ENCODE measurements at regions not wholly inside any gene's neighbourhood (a gene's known extent, or its start where the extent isn't known, plus 50 kb on each side); places are given as distances from the start of the nearest gene placed in this dataset.

DNA sequence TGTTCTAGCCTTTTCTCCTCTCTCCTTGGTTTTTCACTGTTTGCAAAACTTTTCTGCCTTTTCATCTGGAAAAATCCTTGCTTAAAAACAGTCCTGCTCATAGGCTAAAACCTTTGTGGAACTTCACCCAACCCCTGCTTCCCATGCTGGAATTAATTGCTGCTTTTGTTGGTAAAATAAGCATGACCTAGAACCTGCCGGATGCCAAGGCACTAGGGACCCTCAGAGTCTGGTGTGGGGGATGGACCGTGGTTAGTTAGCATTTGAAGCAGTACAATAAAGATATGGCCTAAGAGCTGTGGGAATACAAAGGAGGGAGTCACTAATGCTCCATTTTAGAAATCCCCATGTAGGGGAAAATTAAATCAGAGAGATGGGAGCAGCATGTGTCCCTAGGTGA lies 326.3 kb downstream of the KCNRG start:
- Mint-ChIP-seq H3K36me3 (no peaks in the 10 kb centered on the region), H3K27me3 (no peaks in the 10 kb centered on the region), H3K4me3 (no peak overlapping the region), H3K9me3 (peaks cover 10% of the 10 kb centered on the region), H3K27ac (no peak overlapping the region), H3K4me1 (ENCODE audit: low read depth) (peaks cover 5% of the 10 kb centered on the region)
- CTCF ChIA-PET: no interaction called here
- POLR2A ChIA-PET: no interaction called here
- no peak for DNase-seq
- intact Hi-C loops (cut with micrococcal nuclease): no loop called here

DNA sequence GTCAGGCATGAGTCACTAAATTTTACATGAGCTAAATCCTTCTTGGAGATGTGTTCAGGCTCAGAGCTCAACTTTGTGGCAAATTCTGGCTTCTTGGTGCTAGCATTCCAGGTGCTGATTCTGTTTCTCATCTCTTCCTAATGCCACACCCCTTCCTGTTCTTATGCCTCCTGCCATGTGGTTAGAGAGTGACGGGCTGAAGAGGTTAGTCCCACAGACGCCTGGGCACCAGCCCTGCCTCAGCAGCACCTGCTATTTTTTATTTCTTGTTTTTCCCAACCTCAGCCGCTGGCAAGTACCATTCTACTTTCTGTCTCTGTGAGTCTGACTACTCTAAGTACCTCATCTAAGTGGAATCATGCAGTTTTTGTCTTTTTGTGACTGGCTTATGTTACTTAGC lies 329.5 kb downstream of the KCNRG start:
- Mint-ChIP-seq H3K27me3 (peaks cover 6% of the 10 kb centered on the region), H3K4me3 (no peak overlapping the region), H3K9me3 (peaks cover 10% of the 10 kb centered on the region), H3K27ac (no peak overlapping the region), H3K4me1 (ENCODE audit: low read depth) (peaks cover 5% of the 10 kb centered on the region), H3K36me3 (no peaks in the 10 kb centered on the region)
- ChIA-PET CTCF (no interaction called here), POLR2A (no interaction called here)
- no peak for DNase-seq
- intact Hi-C loops (cut with micrococcal nuclease): no loop called here

DNA sequence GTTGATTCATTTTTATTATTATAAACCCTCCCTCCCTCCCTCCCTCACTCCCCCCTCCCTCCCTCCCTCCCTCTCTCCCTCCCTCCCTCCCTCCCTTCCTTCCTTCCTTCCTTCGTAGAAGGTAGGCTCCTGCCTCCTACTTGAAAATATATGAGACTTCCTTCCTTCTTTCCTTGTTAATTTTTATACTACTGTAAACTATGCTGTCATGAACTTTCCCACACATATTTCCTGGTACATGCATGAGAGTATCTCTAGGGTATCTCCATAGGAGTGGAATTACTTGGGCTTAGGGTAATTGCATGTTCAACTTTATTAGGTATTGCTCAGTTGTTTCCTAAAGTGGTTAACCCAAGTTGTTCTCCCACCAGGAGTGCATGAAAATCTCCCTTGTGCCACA lies 330.6 kb downstream of the KCNRG start:
- ChIA-PET POLR2A (interaction anchor here (0.5 kb wide), 1 partner anchor 289 kb away, joined by 3 read pairs; no protein-coding TSS in a partner anchor), CTCF (interaction anchor here (1.1 kb wide), 1 partner anchor 349 kb away, joined by 3 read pairs; the partner anchor contains the start of gene TRIM13)
- peaks cover 6% of the 10 kb centered on the region for H3K27me3 Mint-ChIP-seq
- H3K27ac Mint-ChIP-seq: no peak overlapping the region
- no peak for DNase-seq
- peaks cover 5% of the 10 kb centered on the region for H3K4me1 Mint-ChIP-seq (ENCODE audit: low read depth)
- intact Hi-C loops (cut with micrococcal nuclease): no loop called here
- no peak overlapping the region for H3K4me3 Mint-ChIP-seq
- H3K9me3 Mint-ChIP-seq: peaks cover 10% of the 10 kb centered on the region
- H3K36me3 Mint-ChIP-seq: no peaks in the 10 kb centered on the region

DNA sequence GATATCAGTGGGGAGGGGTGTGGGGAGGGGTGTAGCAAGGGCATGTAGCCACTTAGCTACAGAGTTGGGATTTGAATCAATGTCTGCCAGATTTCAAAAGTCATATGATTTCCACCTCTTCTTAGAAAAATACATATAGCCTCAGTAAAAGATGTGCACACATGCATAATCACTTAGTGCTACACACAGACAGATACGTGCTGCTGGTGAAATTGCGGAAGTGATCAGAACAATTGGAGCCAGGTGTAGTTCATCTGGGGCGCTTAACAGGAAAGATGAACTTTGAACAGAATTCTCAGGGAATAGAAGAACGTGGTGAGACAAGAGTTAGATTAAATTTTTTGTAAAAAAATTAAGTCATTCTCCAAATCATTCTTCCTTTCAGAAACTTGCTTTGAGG lies 333.1 kb downstream of the KCNRG start:
- intact Hi-C loops (cut with micrococcal nuclease): no loop called here
- H3K4me3 Mint-ChIP-seq: no peak overlapping the region
- no peaks in the 10 kb centered on the region for H3K9me3 Mint-ChIP-seq
- no peaks in the 10 kb centered on the region for H3K36me3 Mint-ChIP-seq
- ChIA-PET POLR2A (no interaction called here), CTCF (no interaction called here)
- H3K27ac Mint-ChIP-seq: no peak overlapping the region
- H3K4me1 Mint-ChIP-seq (ENCODE audit: low read depth): peaks cover 8% of the 10 kb centered on the region
- no peak for DNase-seq
- H3K27me3 Mint-ChIP-seq: peaks cover 12% of the 10 kb centered on the region

DNA sequence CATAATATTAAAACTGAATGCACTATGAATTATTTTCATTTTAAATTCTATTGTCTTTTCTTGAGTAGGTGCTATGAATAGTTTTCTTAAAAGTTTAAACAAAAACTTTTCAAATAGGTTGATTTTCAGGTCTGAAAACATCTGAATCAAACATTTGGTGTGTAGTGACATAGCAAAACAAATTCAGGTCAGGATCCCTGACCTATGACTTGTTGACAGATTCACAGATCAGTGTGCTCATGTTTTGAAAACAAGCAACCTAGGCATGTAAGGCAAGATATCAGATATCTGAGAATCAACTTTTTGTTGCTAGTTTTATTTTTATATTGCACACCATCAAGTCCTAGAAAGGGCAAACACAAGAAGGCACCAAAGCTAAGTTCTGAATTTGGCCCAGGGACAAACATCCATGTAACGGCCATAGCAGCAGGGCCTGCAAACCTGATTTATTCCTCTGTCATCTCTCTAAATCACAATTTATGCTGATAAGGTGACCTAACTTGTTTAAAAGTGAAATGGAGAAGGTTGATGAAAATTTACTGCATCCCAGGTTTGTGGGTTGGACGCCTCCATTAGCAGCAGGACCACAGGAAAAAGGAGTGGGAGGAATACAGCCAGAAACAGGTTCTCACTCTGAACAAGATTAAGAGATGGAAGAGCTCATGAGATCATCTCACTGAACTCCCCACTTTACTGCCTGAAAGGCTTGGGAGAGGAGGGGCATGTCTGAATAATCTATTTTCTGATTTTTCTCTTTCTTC lies 337.7 kb downstream of the KCNRG start:
- no peak for DNase-seq
- Mint-ChIP-seq H3K4me3 (no peak overlapping the region), H3K27ac (no peak overlapping the region), H3K27me3 (peaks cover 6% of the 10 kb centered on the region), H3K9me3 (no peaks in the 10 kb centered on the region), H3K36me3 (no peaks in the 10 kb centered on the region), H3K4me1 (ENCODE audit: low read depth) (peaks cover 24% of the 10 kb centered on the region)
- ChIA-PET POLR2A (interaction anchor here (1.1 kb wide), 1 partner anchor 131 kb away, joined by 4 read pairs; no protein-coding TSS in a partner anchor), CTCF (no interaction called here)
- intact Hi-C loops (cut with micrococcal nuclease): no loop called here

DNA sequence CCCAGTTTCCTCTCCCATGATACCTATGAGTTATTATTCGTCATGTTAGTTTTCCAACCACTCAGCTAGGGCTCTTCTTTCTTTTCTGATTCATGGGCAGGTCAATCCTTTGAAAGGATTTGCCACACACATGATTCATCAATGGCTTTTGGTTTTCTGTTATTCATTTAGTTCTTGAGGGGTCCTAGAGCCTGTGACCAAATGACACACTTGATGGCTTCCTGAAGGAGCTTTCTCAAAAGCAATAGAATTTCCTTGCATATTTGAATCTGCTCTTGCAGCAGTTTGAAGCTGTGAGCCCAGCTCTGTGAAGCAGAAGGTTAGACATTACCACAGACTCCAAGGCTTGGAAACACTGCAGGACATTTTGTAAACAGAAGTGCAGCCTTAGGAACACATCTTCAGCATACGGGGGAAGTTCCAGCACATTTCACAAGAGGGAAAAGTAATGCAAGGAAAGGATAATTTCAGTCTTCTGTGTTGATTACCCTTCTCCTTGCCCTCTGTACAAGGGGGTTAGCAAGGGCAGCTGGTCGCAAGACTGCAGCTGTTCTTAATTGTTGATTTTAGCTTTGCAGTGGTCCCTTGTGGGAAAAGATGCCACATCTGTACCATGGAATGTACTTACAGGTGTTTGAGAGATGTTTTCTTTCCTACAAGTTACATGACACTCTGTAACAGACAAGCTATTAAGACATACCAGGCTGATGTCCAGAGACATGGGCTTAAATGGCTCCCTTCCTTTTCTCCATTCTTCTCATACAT lies 338.6 kb downstream of the KCNRG start:
- H3K27me3 Mint-ChIP-seq: peaks cover 6% of the 10 kb centered on the region
- H3K4me1 Mint-ChIP-seq (ENCODE audit: low read depth): peaks cover 31% of the 10 kb centered on the region
- H3K9me3 Mint-ChIP-seq: no peaks in the 10 kb centered on the region
- H3K4me3 Mint-ChIP-seq: no peak overlapping the region
- H3K36me3 Mint-ChIP-seq: no peaks in the 10 kb centered on the region
- H3K27ac Mint-ChIP-seq: no peak overlapping the region
- intact Hi-C loops (cut with micrococcal nuclease): no loop called here
- POLR2A ChIA-PET: interaction anchor here (0.7 to 1.1 kb wide), 2 partner anchors 129 to 132 kb away, joined by 3 to 4 read pairs; no protein-coding TSS in a partner anchor
- DNase-seq: no peak
- CTCF ChIA-PET: interaction anchor here (0.6 kb wide), 2 partner anchors 19 to 139 kb away, joined by 3 read pairs; no protein-coding TSS in a partner anchor

DNA sequence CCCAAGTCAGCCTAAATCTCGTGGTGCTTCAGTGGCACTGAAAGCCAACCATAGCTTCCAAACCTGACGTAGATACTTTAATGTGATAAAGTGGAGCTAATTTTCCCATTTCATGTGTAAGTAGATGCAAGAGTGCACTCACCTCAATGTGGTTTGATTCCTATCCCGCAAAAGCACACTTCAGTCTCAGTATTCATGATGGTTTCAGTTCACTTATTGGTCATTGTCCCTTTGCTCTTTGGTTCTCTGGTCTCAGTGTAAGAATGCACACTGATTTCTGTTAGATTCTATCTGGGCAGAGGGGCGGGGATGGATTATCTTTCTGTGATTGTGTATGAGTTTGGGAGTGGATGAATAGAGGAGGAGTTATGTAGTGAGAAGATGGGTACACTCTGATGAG lies 340.6 kb downstream of the KCNRG start:
- H3K27me3 Mint-ChIP-seq: peaks cover 6% of the 10 kb centered on the region
- H3K4me3 Mint-ChIP-seq: no peak overlapping the region
- DNase-seq: peak; percentile 26
- H3K36me3 Mint-ChIP-seq: no peaks in the 10 kb centered on the region
- H3K9me3 Mint-ChIP-seq: no peaks in the 10 kb centered on the region
- no peak overlapping the region for H3K27ac Mint-ChIP-seq
- intact Hi-C loops (cut with micrococcal nuclease): loop anchor here (1.0 kb wide), 1 partner anchor 10 kb away; no protein-coding TSS in a partner anchor
- POLR2A ChIA-PET: interaction anchor here (0.7 to 2.0 kb wide), 3 partner anchors 10 to 189 kb away, joined by 3 to 14 read pairs (median 5); no protein-coding TSS in a partner anchor
- CTCF ChIA-PET: interaction anchor here (1.2 kb wide), 2 partner anchors 11 to 98 kb away, joined by 3 read pairs; no protein-coding TSS in a partner anchor
- peaks cover 47% of the 10 kb centered on the region for H3K4me1 Mint-ChIP-seq (ENCODE audit: low read depth)

DNA sequence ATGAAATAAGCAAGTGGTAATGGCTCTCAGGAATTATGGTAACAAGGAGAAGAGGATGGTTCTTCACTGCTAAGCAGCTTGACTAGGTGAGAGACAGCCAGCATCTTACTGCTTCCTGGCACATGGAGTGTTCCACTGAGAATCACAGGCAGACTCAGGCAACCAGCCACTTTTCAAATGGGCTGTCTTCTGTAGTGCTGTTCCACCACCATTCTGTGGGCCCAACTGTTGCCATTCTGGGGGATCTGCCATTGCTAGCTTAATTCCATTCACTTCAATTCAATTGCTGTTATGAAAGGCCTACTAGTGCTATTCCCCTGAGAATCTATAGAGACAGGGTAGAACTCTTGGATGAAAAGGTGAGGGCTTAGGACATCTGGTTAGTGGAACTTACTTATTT lies 341.9 kb downstream of the KCNRG start:
- CTCF ChIA-PET: interaction anchor here (0.7 kb wide), 1 partner anchor 44 kb away, joined by 5 read pairs; no protein-coding TSS in a partner anchor

DNA sequence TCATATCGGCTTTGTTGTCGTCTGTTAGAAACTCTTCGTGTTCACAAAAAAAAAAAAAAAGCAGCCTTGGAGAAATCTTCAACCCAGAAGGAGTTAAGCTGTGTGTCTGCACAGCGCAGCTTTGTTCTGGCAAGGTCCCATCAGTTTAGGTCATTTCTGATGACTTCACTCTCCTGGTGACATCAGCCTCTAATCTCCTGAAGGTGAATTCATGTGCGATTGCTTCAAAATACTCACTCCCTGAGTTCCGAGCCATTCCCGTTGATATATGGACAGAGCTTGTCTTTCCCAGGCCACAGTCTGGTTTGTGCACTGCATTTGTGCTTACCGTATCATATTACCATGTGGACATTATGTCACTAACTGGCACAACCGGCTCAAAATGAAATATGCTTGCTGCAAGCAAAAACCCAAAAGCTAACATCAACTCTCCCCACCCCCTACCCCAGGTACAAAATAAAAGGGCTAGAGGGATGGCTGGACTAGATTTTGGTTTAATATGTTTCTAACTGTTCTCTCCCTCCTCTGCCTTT lies 342.4 kb downstream of the KCNRG start:
- Mint-ChIP-seq H3K9me3 (no peaks in the 10 kb centered on the region), H3K4me3 (no peak overlapping the region), H3K27me3 (peaks cover 2% of the 10 kb centered on the region), H3K27ac (no peak overlapping the region), H3K36me3 (no peaks in the 10 kb centered on the region), H3K4me1 (ENCODE audit: low read depth) (peaks cover 63% of the 10 kb centered on the region)
- no peak for DNase-seq
- CTCF ChIA-PET: interaction anchor here (0.7 kb wide), 1 partner anchor 45 kb away, joined by 5 read pairs; no protein-coding TSS in a partner anchor
- intact Hi-C loops (cut with micrococcal nuclease): no loop called here
- POLR2A ChIA-PET: no interaction called here

More for the DNA sequence above, 341.9 kb downstream of the KCNRG start:
- intact Hi-C loops (cut with micrococcal nuclease): no loop called here
- POLR2A ChIA-PET: no interaction called here
- Mint-ChIP-seq H3K27me3 (peaks cover 2% of the 10 kb centered on the region), H3K4me3 (no peak overlapping the region), H3K27ac (no peak overlapping the region), H3K4me1 (ENCODE audit: low read depth) (peaks cover 59% of the 10 kb centered on the region), H3K36me3 (no peaks in the 10 kb centered on the region), H3K9me3 (no peaks in the 10 kb centered on the region)
- no peak for DNase-seq

DNA sequence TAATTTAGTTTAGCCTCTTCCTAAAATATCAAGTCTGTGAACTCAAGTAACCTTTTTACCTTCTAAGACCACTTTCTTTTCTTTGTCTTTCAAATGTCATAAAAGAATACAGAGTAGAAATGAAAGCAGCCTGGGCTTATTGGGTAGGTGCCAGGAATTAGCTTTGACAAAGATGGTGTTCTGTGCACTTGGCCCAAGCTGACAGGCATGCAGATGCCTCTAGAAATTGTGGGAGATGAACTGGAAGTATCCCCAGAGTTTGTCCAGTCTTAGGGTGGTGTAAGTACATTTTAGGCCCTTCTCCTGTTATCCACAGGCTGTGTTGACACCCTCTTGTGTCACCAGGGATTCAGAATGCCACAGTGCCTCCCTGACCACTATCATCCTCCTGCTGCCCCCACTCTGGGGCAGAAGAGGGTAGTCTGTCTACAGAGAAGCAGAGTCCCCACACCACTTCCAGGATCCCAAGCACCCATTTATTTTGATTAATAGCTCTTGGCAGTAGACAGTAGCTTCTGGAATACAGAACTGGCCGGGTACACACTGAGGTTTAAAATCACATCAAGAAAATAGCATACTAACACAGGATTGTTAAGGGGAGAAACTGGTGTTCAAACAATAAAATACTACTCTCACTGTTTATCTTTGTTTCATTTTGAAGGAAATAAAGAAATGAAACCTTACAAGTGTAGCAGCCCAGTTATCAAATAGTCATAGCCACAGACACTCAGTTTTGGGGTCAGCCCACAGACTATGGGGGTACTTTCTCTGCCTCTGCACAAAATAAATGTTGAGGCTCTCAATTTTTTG lies 343.2 kb downstream of the KCNRG start:
- Mint-ChIP-seq H3K36me3 (no peaks in the 10 kb centered on the region), H3K27me3 (peaks cover under 1% of the 10 kb centered on the region), H3K4me1 (ENCODE audit: low read depth) (peaks cover 59% of the 10 kb centered on the region), H3K9me3 (no peaks in the 10 kb centered on the region), H3K4me3 (no peak overlapping the region), H3K27ac (no peak overlapping the region)
- intact Hi-C loops (cut with micrococcal nuclease): no loop called here
- ChIA-PET CTCF (interaction anchor here (1.1 kb wide), 2 partner anchors 26 to 136 kb away, joined by 3 to 4 read pairs; no protein-coding TSS in a partner anchor), POLR2A (no interaction called here)
- DNase-seq: no peak

DNA sequence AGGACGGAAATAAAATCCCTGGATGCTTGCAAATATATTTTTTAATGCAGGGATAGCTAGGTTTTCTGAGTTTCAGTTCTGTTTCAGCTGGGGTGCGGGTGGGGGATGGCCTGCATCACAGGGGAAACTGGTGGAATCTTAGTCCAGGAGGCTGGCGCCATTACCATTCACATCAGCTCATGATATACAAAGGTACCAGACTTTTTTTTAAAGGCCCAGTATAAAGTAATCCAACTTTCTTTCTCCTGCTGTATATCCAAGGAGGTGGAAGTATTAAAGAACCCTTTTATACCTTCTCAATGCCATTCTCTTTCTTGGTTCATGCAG lies 343.8 kb downstream of the KCNRG start:
- intact Hi-C loops (cut with micrococcal nuclease): no loop called here
- DNase-seq: no peak
- no peak overlapping the region for H3K27ac Mint-ChIP-seq
- peaks cover 3% of the 10 kb centered on the region for H3K27me3 Mint-ChIP-seq
- peaks cover 53% of the 10 kb centered on the region for H3K4me1 Mint-ChIP-seq (ENCODE audit: low read depth)
- H3K4me3 Mint-ChIP-seq: no peak overlapping the region
- ChIA-PET POLR2A (no interaction called here), CTCF (interaction anchor here (1.1 kb wide), 2 partner anchors 27 to 137 kb away, joined by 3 to 4 read pairs; no protein-coding TSS in a partner anchor)
- H3K36me3 Mint-ChIP-seq: no peaks in the 10 kb centered on the region
- H3K9me3 Mint-ChIP-seq: no peaks in the 10 kb centered on the region

Measured in activated CD4-positive, alpha-beta memory T cell treated with anti-CD3 and anti-CD28 coated beads for 36 hours (primary cell).